GM23338 (cell line): ENCODE measurements at regions not wholly inside any gene's neighbourhood (a gene's known extent, or its start where the extent isn't known, plus 50 kb on each side); places are given as distances from the start of the nearest gene placed in this dataset.

Experiments
- ATAC-seq: fragments of 200-7000 bp; cut with Tn5 transposase; 3 replicates; pipeline ENCODE4 v1.9.1; 2020
- DNase-seq: peaks from one replicate; pipeline ENCODE4 v3.0.0-alpha.2; 2015; ENCODE audit warnings: low spot score
- H2AFZ ChIP-seq: fragments of 200-600 bp; sonication (generic); 2 replicates; pipeline ENCODE4 v1.8.0; 2016; ENCODE audit warnings: antibody characterized with exemption, mild to moderate bottlenecking, moderate library complexity
- H3F3A ChIP-seq: fragments of 200-600 bp; sonication (generic); replicated peaks from 2 replicates; pipeline ENCODE4 v1.8.0; 2017; ENCODE audit warnings: antibody characterized with exemption, mixed run types, low read depth
- H3K27ac ChIP-seq: fragments of 200-600 bp; sonication (generic); 2 replicates; pipeline ENCODE4 v1.6.1; 2016; ENCODE audit warnings: low read depth
- H3K27me3 ChIP-seq: fragments of 200-600 bp; sonication (generic); 2 replicates; pipeline ENCODE4 v1.8.0; 2016; ENCODE audit warnings: mild to moderate bottlenecking, mixed run types, moderate library complexity; ENCODE audit not compliant: insufficient read depth
- H3K36me3 ChIP-seq: fragments of 200-600 bp; sonication (generic); 2 replicates; pipeline ENCODE4 v1.8.0; 2016; ENCODE audit warnings: mild to moderate bottlenecking; ENCODE audit not compliant: insufficient read depth
- H3K4me1 ChIP-seq: fragments of 200-600 bp; sonication (generic); 2 replicates; pipeline ENCODE4 v1.8.0; 2016; ENCODE audit warnings: mild to moderate bottlenecking, moderate library complexity; ENCODE audit not compliant: insufficient read depth
- H3K4me2 ChIP-seq: fragments of 200-600 bp; sonication (generic); 2 replicates; pipeline ENCODE4 v1.7.1; 2017; ENCODE audit warnings: mixed run types
- H3K4me3 ChIP-seq: fragments of 200-600 bp; sonication (generic); 2 replicates; pipeline ENCODE4 v1.6.1; 2016; ENCODE audit warnings: mixed run types
- H3K79me2 ChIP-seq: fragments of 200-600 bp; sonication (generic); replicated peaks from 2 replicates; pipeline ENCODE4 v1.8.0; 2017; ENCODE audit warnings: mild to moderate bottlenecking; ENCODE audit not compliant: insufficient read depth
- H3K9me2 ChIP-seq: fragments of 200-600 bp; sonication (generic); 2 replicates; pipeline ENCODE4 v1.8.0; 2017; ENCODE audit not compliant: insufficient read depth
- H4K20me1 ChIP-seq: fragments of 200-600 bp; sonication (generic); replicated peaks from 2 replicates; pipeline ENCODE4 v1.8.0; 2017; ENCODE audit warnings: mild to moderate bottlenecking; ENCODE audit not compliant: insufficient read depth
- H3K27ac Mint-ChIP-seq: 2 replicates; pipeline ENCODE4 v1.8.0; 2020; ENCODE audit warnings: inconsistent platforms, mild to moderate bottlenecking, moderate library complexity, mixed read lengths
- H3K27me3 Mint-ChIP-seq: 3 replicates; pipeline ENCODE4 v1.8.0; 2022; ENCODE audit warnings: low read depth, mild to moderate bottlenecking, moderate library complexity, mixed read lengths, inconsistent platforms; ENCODE audit not compliant: insufficient read depth, poor library complexity
- H3K36me3 Mint-ChIP-seq: 3 replicates; pipeline ENCODE4 v1.8.0; 2021; ENCODE audit warnings: low read depth, mild to moderate bottlenecking, inconsistent platforms, moderate library complexity, mixed read lengths
- H3K4me1 Mint-ChIP-seq: 3 replicates; pipeline ENCODE4 v1.8.0; 2020; ENCODE audit warnings: mild to moderate bottlenecking, inconsistent platforms, mixed read lengths
- H3K4me3 Mint-ChIP-seq: 3 replicates; pipeline ENCODE4 v1.8.0; 2021; ENCODE audit warnings: moderate library complexity, mild to moderate bottlenecking, inconsistent platforms, mixed read lengths
- H3K9me3 Mint-ChIP-seq: 3 replicates; pipeline ENCODE4 v1.8.0; 2020; ENCODE audit warnings: moderate library complexity, mild to moderate bottlenecking, inconsistent platforms, mixed read lengths
- CREB1 ChIP-seq: fragments of 250-450 bp; sonication (Bioruptor Pico); IDR thresholded peaks from 2 replicates; pipeline ENCODE4 v1.5.0; 2020; ENCODE audit warnings: low read depth, mild to moderate bottlenecking, moderate library complexity
- CTCF ChIP-seq, 2 experiments: fragments of 200-600 bp in 1 of 2; sonication (generic) in 1 of 2; conservative IDR thresholded peaks; 2 replicates each; pipeline versions ENCODE4 v1.5.1 to v1.6.1; 2016 to 2017; ENCODE audit warnings: antibody characterized with exemption in 2 of 2, low read depth in 2 of 2, mild to moderate bottlenecking in 2 of 2, moderate library complexity in 1 of 2
- ETS1 ChIP-seq: IDR thresholded peaks from 2 replicates; pipeline ENCODE4 v1.6.1; 2016; ENCODE audit warnings: antibody characterized with exemption
- EZH2phosphoT487 ChIP-seq: fragments of 200-600 bp; sonication (generic); IDR thresholded peaks from one replicate; pipeline ENCODE4 v1.8.1; 2018; ENCODE audit warnings: antibody characterized with exemption; ENCODE audit not compliant: unreplicated experiment
- JUNB ChIP-seq: IDR thresholded peaks from one replicate; pipeline ENCODE4 v1.6.1; 2016; ENCODE audit warnings: antibody characterized with exemption; ENCODE audit not compliant: unreplicated experiment
- NANOG ChIP-seq: IDR thresholded peaks from 2 replicates; pipeline ENCODE4 v1.6.1; 2016; ENCODE audit warnings: antibody characterized with exemption, borderline replicate concordance
- POLR2AphosphoS5 ChIP-seq: IDR thresholded peaks from 2 replicates; pipeline ENCODE4 v1.6.1; 2016; ENCODE audit warnings: antibody characterized with exemption, low read depth
- REST ChIP-seq: IDR thresholded peaks from one replicate; pipeline ENCODE4 v1.6.1; 2018; ENCODE audit warnings: antibody characterized with exemption; ENCODE audit not compliant: unreplicated experiment
- STAT1 ChIP-seq: IDR thresholded peaks from one replicate; pipeline ENCODE4 v1.6.1; 2016; ENCODE audit warnings: antibody characterized with exemption; ENCODE audit not compliant: unreplicated experiment
- ZNF114 ChIP-seq: fragments of 250-450 bp; sonication (Bioruptor Pico); IDR thresholded peaks from 2 replicates; pipeline ENCODE4 v1.5.0; 2020; ENCODE audit warnings: mild to moderate bottlenecking, moderate library complexity
- ZNF331 ChIP-seq: fragments of 250-450 bp; sonication (Bioruptor Pico); IDR thresholded peaks from 2 replicates; pipeline ENCODE4 v1.5.0; 2020; ENCODE audit warnings: low read depth, mild to moderate bottlenecking, moderate library complexity

- no peak for TF ChIP-seq CTCF (conservative IDR thresholded peaks at IDR 0.05; ENCODE audit: low read depth in 2 of 2)
- TF ChIP-seq STAT1: no peak
- TF ChIP-seq POLR2AphosphoS5: no peak
- no peak for TF ChIP-seq REST
- TF ChIP-seq JUNB: no peak
- TF ChIP-seq ZNF331 (CRISPR knock-in tag): no peak
- no peak for TF ChIP-seq ETS1
- TF ChIP-seq ZNF114 (CRISPR knock-in tag): no peak
These were observed 306.7 kb downstream of the ADGRD1 start (continued) for GRCh38 chr12:131260251-131260905.

GRCh38 chr12:131260954-131261353, 307.2 kb downstream of the ADGRD1 start:
- H2AFZ ChIP-seq: no peak overlapping the region
- no peak for ATAC-seq
- no peak overlapping the region for H3K27ac Mint-ChIP-seq
- H3K4me3 Mint-ChIP-seq: no peak overlapping the region
- no peak overlapping the region for H3K4me2 ChIP-seq
- no peak for DNase-seq
- no peaks in the 10 kb centered on the region for H3F3A ChIP-seq
- no peak overlapping the region for H3K4me3 ChIP-seq
- H3K36me3 ChIP-seq: no peaks in the 10 kb centered on the region
- no peaks in the 10 kb centered on the region; the same call in 2 of the 3 replicates for H3K9me3 Mint-ChIP-seq
- peaks cover 4% of the 10 kb centered on the region; the same call in 1 of the 3 replicates for H3K4me1 Mint-ChIP-seq
- no peaks in the 10 kb centered on the region for H3K79me2 ChIP-seq
- no peaks in the 10 kb centered on the region for H3K27me3 ChIP-seq
- H3K27me3 Mint-ChIP-seq: peaks cover 9% of the 10 kb centered on the region
- no peak overlapping the region for H3K27ac ChIP-seq
- H3K4me1 ChIP-seq: no peaks in the 10 kb centered on the region
- no peaks in the 10 kb centered on the region for H3K9me2 ChIP-seq
- no peaks in the 10 kb centered on the region for H3K36me3 Mint-ChIP-seq
- no peaks in the 10 kb centered on the region for H4K20me1 ChIP-seq
- TF ChIP-seq EZH2phosphoT487 (no peak), POLR2AphosphoS5 (no peak), CTCF (conservative IDR thresholded peaks at IDR 0.05; ENCODE audit: low read depth in 2 of 2) (no peak), JUNB (no peak), STAT1 (no peak), NANOG (no peak), CREB1 (no peak), ZNF331 (CRISPR knock-in tag) (no peak)
